Caki2 (cell line): ENCODE measurements at regions not wholly inside any gene's neighbourhood (a gene's known extent, or its start where the extent isn't known, plus 50 kb on each side); places are given as distances from the start of the nearest gene placed in this dataset.
"Not testable (repeated sequence)": the region's sequence is repeated elsewhere in the genome, so short reads cannot be mapped to it uniquely, and the experiment has no call there.

Experiments
- DNase-seq: peaks from one replicate; pipeline ENCODE4 v3.0.0-alpha.2; 2015; ENCODE audit warnings: low read depth
- in situ Hi-C: cut with HindIII; loops from 2 replicates; pipeline ENCODE4 v1.10.0; 2016; ENCODE audit warnings: low sequenced_read_pairs, low pct_unique_long_range_greater_than_20kb, mixed read lengths

DNA sequence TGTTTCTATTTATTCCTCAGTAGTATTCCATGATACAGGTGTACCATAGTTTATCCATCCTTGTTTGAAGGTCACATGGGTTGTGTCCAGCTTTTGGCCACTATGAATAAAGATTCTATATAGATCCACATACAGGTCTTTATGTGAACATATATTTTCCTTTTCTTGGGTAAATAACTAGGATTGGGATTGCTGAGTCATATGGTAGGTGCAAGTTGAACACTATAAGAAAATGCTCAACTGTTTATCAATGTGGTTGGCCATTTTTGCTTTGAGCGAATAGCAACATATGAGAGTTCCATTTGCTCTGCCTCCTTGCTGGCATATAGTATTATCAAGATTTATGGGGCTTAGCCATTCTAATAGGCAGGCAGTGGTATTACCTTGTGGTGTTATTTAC is 170.2 kb upstream of the KCNJ15 start:
- DNase-seq: no peak
- in situ Hi-C loops: no loop called here

- in situ Hi-C loops: no loop called here
- DNase-seq: no peak
Observed at GRCh38 chr21:38088916-38089762, 167.7 kb upstream of the KCNJ15 start.

DNA sequence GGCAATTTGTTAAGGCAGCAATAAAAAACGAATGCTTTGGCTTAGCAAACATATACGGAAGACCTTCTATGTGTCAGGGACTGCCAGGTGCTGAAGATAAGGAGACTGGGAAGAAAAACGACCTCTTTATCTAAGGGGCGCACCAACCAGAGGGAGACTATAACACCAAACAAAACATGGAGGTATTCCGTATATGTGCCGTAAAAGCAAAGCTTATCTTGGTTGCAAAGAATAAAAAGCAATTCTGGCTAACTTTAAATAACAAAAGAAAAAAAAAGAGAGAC is 167.1 kb upstream of the KCNJ15 start:
- no peak for DNase-seq
- in situ Hi-C loops: no loop called here

GRCh38 chr21:38091061-38091460 is 165.7 kb upstream of the KCNJ15 start:
- in situ Hi-C loops, DNase-seq: not testable (repeated sequence)

- in situ Hi-C loops: no loop called here
- DNase-seq: no peak
Observed at GRCh38 chr21:38092051-38092450, 164.7 kb upstream of the KCNJ15 start.

GRCh38 chr21:38095220-38095619 is 161.6 kb upstream of the KCNJ15 start:
- in situ Hi-C loops: no loop called here
- DNase-seq: peak; percentile 62

GRCh38 chr21:38097789-38098188 is 159.0 kb upstream of the KCNJ15 start:
- in situ Hi-C loops: no loop called here

DNA sequence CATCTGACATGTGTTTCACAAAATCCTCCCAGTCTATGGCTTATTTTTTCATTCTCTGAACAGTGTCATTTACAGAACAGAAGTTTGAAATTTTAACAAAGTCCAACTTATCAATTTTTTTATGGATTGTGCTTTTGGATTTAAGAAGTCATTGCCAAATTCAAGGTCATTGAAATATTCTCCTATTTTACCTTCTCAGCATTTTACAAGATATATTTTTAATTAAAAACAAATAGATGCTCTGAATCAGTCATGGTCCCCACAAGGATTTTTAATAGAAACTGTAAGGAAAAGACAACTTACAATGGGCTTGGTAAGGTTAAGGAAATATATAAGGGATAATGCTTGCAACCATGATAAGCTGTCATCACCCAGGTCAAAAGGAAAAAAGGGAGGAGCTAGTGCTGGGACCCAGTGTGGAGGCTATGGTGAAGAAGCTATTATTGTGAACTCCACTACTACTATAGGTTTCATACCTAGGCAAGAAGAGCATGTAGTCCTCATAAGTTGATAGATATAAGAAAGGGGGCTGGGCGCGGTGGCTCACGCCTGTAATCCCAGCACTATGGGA is 144.5 kb upstream of the KCNJ15 start:
- in situ Hi-C loops: no loop called here
- DNase-seq: no peak

More at GRCh38 chr21:38097789-38098188, 159.0 kb upstream of the KCNJ15 start:
- DNase-seq: no peak

DNA sequence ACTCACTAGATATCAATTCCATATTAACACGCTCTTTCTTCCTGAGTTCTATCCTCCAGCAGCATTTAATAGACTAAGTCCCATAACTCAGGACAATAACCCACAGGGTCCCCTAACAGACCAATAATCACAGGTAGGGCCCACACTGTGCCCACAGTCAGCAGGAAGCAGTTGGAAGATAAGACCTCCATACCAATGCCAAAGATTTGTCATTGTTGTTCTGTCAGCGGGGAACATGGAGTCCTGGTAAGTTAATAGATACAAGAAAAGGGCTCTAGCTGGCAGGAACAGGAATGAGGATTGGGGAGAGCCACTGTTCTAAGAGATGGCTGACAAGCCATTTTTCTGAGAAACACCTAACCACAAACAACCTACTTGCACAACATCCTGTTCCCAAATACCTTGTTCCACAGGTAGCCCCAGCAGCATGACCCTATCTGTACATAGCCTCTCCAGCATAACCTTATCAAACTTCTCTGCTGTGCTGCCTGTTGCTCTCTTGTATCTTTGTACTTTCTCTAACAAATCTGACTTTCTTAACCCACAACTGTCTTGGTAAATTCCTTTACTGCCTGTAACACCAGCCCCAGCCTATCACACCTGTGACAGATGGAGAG is 142.0 kb upstream of the KCNJ15 start:
- DNase-seq: no peak
- in situ Hi-C loops: no loop called here

- in situ Hi-C loops: no loop called here
Observed at GRCh38 chr21:38115870-38116269, 140.9 kb upstream of the KCNJ15 start.

GRCh38 chr21:38119793-38120192 is 137.0 kb upstream of the KCNJ15 start:
- in situ Hi-C loops: no loop called here
- DNase-seq: no peak

More at GRCh38 chr21:38115870-38116269, 140.9 kb upstream of the KCNJ15 start:
- DNase-seq: no peak

DNA sequence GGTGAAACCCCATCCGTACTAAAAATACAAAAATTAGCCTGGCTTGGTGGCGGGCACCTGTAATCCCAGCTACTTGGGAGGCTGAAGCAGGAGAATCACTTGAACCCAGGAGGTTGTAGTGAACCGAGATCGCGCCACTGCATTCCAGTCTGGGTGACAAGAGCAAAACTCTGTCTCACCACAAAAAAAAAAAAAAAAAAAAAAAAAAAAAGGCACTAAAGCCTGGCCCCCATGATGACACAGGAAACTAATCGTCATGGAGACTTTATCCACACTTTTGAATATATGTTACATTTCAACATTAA is 136.2 kb upstream of the KCNJ15 start:
- DNase-seq, in situ Hi-C loops: not testable (repeated sequence)

DNA sequence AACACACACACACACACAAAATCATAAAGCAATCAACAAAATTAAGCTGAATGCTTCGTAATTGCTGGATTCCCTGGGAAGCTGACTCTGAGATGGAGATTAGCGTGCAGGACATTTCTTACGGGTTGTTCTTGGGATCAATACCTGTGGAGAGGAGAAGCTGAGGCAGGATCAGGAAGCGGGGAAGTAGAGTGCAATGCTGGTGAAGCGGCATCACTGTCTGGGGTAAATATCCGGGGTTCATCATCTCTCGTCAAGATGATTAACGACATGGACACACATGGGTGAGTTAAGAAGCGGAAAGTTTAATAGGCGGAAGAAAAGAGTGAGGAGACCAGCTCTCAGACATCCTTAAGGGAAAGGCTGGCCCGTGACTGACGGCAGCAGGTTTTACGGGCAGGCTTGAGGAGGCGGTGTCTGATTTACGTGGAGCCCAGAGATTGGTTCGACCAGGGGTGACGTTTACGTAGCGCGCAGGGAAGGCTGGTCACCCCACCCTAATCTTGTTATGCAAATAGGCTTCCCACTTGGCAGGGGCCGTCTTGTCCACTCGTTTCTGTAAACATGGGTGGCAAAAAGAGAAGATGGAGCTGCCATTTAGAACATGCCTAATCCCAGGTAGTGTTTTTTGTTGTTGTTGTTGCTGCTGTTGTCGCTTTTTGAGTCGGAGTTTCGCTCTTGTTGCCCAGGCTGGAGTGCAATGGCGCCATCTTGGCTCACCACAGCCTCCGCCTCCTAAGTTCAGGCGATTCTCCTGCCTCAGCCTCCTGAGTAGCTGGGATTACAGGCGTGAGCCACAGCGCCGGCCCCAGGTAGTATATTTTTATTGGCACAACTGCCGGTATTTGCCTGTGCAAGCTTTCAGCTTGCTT is 135.6 kb upstream of the KCNJ15 start:
- no peak for DNase-seq
- in situ Hi-C loops: no loop called here

DNA sequence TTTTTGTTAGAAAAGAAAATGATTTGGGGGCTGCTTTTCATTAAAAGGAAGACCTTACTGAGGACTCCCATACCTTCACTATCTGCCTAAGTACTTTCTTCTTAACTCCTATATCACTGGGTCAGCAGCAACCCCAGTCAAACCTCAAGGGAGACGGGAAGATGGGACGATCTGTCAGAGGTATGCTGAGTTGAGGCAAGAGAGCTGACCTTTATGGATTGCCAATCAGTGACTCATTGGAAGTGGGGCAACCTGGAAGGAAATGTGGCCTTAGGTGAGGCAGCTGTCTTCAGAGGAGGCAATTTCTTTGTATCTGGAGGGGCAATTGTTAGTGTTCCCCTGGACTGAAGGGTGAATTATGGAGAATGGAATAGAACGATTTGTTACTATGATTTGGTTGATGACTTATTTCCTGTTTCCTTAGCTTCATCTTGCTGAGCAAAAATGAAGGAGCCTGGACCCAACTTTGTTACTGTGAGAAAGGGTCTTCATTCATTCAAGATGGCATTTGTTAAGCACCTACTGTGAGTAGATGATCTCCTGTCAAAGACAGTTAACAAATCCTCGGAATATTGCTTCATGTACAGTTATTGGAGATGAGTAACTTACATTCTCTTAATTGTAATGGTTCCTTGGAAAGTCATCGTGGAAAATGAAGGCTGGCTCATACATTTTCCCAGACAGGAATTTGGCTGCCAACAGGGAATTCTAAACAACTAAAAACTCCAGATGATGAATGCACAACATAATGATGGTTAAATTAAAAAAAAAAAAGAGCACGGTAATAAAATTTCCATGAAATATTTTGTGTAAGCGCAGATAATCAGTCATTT is 134.7 kb upstream of the KCNJ15 start:
- DNase-seq: no peak
- in situ Hi-C loops: no loop called here

DNA sequence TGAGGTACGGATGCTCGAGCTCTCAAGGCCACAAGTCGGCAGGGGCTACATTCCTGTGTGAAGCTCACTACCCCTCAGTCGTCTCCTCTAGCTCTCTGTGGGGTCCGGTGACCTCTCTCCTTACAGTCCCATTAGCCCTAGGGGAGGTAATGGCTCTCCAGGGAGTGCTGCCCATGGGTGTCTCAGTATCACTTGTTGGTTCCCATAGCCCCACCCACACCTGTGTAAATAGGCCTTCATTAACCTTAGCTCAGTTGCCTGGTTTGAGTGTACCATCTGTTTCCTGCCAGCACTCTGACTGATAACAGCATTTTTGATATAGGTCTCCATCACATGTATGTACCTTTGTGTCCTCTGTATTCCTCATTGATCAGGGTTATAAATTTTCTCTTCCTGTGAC is 133.2 kb upstream of the KCNJ15 start:
- in situ Hi-C loops: no loop called here
- DNase-seq: no peak

GRCh38 chr21:38126666-38127303 is 130.0 kb upstream of the KCNJ15 start:
- DNase-seq: peak; percentile 51
- in situ Hi-C loops: no loop called here

- no peak for DNase-seq
- in situ Hi-C loops: no loop called here
Observed at GRCh38 chr21:38129711-38130110, 127.1 kb upstream of the KCNJ15 start.

DNA sequence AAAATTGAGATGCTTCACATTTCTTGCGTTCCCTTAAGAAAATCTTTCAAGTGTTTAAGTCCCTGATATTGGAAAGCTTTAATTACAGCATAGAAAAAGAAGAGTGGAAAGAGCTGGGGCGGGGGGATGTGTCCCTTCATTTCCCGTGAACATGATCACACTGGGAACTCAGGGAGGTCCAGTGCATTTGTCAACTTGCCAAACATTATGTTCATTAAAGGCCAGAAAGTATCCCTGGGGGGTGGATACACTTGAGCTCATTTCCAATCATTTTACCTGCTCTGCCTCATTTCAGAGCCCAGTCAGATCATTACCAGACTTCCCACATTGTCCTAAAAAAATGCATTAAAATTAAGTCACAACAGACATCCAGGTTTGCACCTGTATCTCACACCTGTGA is 123.6 kb upstream of the KCNJ15 start:
- DNase-seq: no peak
- in situ Hi-C loops: no loop called here
